SK-N-MC (cell line): ENCODE measurements at regions not wholly inside any gene's neighbourhood (a gene's known extent, or its start where the extent isn't known, plus 50 kb on each side); places are given as distances from the start of the nearest gene placed in this dataset.

Experiments used
- EZH2 ChIP-seq: fragments of 200-600 bp; sonication (generic); IDR thresholded peaks from one replicate; pipeline ENCODE4 v1.6.1; 2017; ENCODE audit warnings: antibody characterized with exemption
- FOXP2 ChIP-seq: optimal IDR thresholded peaks from 2 replicates; pipeline ENCODE3; 2011; ENCODE audit warnings: mild to moderate bottlenecking, moderate library complexity; ENCODE audit not compliant: insufficient read depth; ENCODE audit errors: extremely low read length, control extremely low read depth

DNA sequence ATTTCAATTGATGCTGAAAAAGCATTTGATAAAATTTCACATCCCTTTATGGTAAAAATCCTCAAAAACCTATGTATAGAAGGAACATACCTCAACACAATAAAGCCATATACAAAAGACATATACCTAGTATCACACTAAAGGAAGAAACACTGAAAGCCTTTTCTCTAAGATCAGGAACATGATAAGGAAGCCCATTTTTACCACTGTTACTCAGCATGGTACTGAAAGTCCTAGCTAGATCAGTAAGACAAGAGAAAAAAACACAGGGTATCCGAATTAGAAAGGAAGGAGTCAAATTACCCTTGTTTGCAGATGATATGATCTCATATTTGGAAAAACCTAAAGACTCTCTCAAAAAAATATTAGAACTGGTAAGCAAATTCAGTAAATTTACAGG, 350.2 kb upstream of the PDE4D start:
- TF ChIP-seq EZH2, result no peak
- no peak for TF ChIP-seq FOXP2
